HUES6 (cell line): ENCODE measurements at regions not wholly inside any gene's neighbourhood (a gene's known extent, or its start where the extent isn't known, plus 50 kb on each side); places are given as distances from the start of the nearest gene placed in this dataset.
"Not testable (repeated sequence)": the region's sequence is repeated elsewhere in the genome, so short reads cannot be mapped to it uniquely, and the experiment has no call there.

Source experiments
- H3K27ac ChIP-seq: 2 replicates; pipeline ENCODE4 v1.7.0; 2013; ENCODE audit warnings: low read depth, mild to moderate bottlenecking, low read length, inconsistent platforms
- H3K27me3 ChIP-seq: 2 replicates; pipeline ENCODE4 v1.6.1; 2013; ENCODE audit warnings: low read length; ENCODE audit not compliant: control insufficient read depth, insufficient read depth
- H3K36me3 ChIP-seq: 2 replicates; pipeline ENCODE4 v1.6.1; 2013; ENCODE audit warnings: low read length; ENCODE audit not compliant: control insufficient read depth, insufficient read depth
- H3K4me1 ChIP-seq: 2 replicates; pipeline ENCODE4 v1.6.1; 2013; ENCODE audit warnings: low read length; ENCODE audit not compliant: control insufficient read depth, insufficient read depth
- H3K4me3 ChIP-seq: 2 replicates; pipeline ENCODE4 v1.5.1; 2013; ENCODE audit warnings: low read depth, low read length
- H3K9ac ChIP-seq: one replicate; pipeline ENCODE4 v1.6.1; 2013; ENCODE audit warnings: mild to moderate bottlenecking, low read length
- H3K9me3 ChIP-seq: 2 replicates; pipeline ENCODE4 v1.6.1; 2013; ENCODE audit warnings: low read depth, low read length; ENCODE audit not compliant: control insufficient read depth, insufficient read depth

DNA sequence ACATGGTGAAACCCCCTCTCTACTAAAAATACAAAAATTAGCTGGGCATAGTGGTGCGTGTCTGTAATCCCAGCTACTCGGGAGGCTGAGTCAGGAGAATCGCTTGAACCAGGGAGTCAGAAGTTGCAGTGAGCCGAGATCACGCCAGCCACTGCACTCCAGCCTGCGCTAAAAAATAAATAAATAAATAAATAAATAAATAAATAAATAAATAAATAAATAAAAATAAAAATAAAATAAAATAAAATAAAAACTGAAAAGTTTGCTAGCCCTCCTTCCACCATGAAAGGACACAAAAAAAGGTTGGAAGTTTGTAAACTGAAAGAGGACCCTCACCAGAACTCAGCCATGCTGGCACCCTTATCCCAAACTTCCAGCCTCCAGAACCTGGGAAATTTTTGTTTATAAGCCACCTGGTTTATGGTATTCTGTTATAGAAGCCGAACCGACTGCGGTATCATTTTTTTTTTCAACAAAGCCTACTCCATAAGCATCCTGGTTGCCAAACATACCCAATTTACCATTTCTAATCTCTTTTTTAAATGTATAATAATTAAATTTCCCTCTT, 448.2 kb downstream of the SEMA3D start:
- Histone ChIP-seq H3K4me1 (no peaks in the 10 kb centered on the region), H3K27me3 (no peaks in the 10 kb centered on the region), H3K36me3 (no peaks in the 10 kb centered on the region), H3K4me3 (no peak overlapping the region), H3K9ac (no peak overlapping the region), H3K9me3 (no peaks in the 10 kb centered on the region), H3K27ac (no peak overlapping the region)

DNA sequence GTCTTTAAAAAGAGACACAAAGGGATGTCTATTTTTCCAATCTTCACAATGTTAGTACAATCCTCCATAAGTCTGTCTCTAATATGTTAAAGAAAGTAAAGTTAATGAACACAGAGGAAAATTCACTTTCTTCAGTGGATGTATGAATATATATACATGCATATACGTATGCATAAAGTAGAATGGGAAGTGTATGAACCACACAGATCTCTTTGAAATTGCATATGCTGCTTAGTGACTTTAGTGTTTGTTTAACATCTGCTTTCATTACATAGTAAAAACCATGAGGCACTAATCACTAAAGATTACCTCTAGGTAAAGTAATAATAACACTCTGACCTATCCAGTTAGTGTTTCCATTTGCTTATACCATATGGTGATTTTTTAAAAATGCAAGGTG, 451.2 kb downstream of the SEMA3D start:
- no peak overlapping the region for H3K9ac ChIP-seq
- H3K27ac ChIP-seq: no peak overlapping the region
- H3K4me1 ChIP-seq: no peaks in the 10 kb centered on the region
- H3K4me3 ChIP-seq: no peak overlapping the region
- H3K27me3 ChIP-seq: no peaks in the 10 kb centered on the region
- H3K9me3 ChIP-seq: peaks cover 4% of the 10 kb centered on the region; the same call in 1 of the 2 replicates
- no peaks in the 10 kb centered on the region for H3K36me3 ChIP-seq

DNA sequence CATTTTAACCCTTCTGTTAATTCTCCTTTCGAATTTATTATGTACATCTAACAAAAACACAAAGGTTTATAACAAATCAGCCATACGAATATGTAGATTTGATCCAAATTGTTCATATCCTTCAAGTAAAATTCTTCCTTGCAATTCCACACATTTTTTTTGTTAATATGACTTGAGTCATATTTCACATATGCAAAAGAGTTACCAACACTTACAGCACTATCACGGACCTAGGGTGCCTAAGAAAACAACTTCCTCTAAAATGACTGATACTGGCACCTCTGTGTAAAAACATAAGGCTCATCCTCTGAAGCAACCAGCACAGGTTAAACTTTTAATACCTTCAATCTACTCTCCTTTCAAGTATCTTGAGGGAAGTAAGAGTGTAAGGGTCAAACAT, 451.8 kb downstream of the SEMA3D start:
- Histone ChIP-seq H3K27ac (no peak overlapping the region), H3K36me3 (no peaks in the 10 kb centered on the region), H3K9ac (no peak overlapping the region), H3K9me3 (peaks cover 4% of the 10 kb centered on the region; the same call in 1 of the 2 replicates), H3K27me3 (no peaks in the 10 kb centered on the region), H3K4me1 (no peaks in the 10 kb centered on the region), H3K4me3 (no peak overlapping the region)

DNA sequence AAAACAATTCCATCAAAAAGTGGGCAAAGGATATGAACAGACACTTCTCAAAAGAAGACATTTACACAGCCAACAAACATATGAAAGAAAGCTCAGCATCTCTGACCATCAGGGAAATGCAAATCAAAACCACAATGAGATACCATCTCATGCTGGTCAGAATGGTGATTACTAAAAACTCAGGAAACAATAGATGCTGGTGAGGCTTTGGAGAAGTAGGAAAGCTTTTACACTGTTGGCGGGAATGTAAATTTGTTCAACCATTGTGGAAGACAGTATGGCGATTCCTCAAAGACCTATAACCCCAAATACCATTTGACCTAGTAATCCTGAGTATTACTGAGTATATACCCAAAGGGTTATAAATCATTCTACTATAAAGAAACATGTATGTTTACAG, 452.9 kb downstream of the SEMA3D start:
- not testable (repeated sequence) for H3K36me3 ChIP-seq, H3K27ac ChIP-seq

DNA sequence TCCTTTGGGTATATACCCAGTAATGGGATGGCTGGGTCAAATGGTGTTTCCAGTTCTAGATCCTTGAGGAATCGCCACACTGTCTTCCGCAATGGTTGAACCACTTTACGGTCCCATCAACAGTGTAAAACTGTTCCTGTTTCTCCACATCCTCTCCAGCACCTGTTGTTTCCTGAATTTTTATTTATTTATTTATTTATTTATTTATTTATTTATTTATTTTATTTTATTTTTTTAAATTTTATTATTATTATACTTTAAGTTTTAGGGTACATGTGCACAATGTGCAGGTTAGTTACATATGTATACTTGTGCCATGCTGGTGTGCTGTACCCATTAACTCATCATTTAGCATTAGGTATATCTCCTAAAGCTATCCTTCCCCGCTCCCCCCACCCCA, 456.0 kb downstream of the SEMA3D start:
- not testable (repeated sequence) for H3K9ac ChIP-seq, H3K4me3 ChIP-seq, H3K27me3 ChIP-seq, H3K27ac ChIP-seq, H3K4me1 ChIP-seq, H3K36me3 ChIP-seq, H3K9me3 ChIP-seq

More for the DNA sequence above, 452.9 kb downstream of the SEMA3D start:
- H3K4me1 ChIP-seq, H3K27me3 ChIP-seq, H3K4me3 ChIP-seq, H3K9me3 ChIP-seq, H3K9ac ChIP-seq: not testable (repeated sequence)

DNA sequence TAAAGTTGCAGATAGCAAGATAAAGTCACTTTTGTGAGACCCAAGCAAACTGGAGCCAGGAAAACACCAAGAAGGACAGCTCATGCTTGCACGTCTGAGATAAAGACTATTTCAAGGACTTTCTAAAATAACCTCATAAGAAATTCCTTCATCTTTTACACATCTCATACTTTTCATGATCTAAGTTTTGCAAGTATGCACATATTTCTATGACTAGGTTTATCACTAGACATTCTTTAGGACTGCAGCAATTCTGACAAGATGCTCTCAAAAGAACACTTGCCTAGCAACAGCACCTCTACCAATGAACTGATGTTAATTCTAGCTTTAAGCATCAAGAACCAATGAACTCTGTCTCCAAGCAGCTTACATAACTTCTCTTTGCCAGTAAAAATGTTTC, 457.6 kb downstream of the SEMA3D start:
- Histone ChIP-seq H3K4me3 (no peak overlapping the region), H3K4me1 (no peaks in the 10 kb centered on the region), H3K9me3 (peaks cover 4% of the 10 kb centered on the region; the same call in 1 of the 2 replicates)

DNA sequence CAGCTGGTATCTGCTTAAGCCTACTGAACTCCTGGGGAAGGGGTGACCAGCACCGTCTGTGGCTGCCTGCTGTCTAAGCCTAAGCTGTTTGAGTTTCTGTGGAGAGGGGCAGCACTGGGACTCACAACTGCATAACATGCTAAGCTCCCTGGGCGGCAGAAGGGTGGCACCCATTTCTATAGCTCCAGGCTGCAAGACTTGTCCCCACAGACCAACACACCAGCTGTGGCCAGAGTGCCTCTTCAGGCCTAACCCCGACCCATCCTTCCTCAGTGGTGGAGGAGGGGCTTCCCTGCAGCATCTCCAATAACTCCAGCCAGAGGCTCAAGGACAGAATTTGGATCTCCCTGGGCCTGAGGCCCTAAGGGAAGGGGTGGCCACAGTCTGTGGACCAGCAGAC, 464.1 kb downstream of the SEMA3D start:
- no peaks in the 10 kb centered on the region for H3K9me3 ChIP-seq
- H3K27me3 ChIP-seq: no peaks in the 10 kb centered on the region
- no peak overlapping the region for H3K27ac ChIP-seq
- H3K9ac ChIP-seq: no peak overlapping the region
- no peak overlapping the region for H3K4me3 ChIP-seq
- no peaks in the 10 kb centered on the region for H3K4me1 ChIP-seq
- H3K36me3 ChIP-seq: no peaks in the 10 kb centered on the region

More for the DNA sequence above, 457.6 kb downstream of the SEMA3D start:
- Histone ChIP-seq H3K9ac (no peak overlapping the region), H3K27me3 (no peaks in the 10 kb centered on the region), H3K36me3 (no peaks in the 10 kb centered on the region), H3K27ac (no peak overlapping the region)

DNA sequence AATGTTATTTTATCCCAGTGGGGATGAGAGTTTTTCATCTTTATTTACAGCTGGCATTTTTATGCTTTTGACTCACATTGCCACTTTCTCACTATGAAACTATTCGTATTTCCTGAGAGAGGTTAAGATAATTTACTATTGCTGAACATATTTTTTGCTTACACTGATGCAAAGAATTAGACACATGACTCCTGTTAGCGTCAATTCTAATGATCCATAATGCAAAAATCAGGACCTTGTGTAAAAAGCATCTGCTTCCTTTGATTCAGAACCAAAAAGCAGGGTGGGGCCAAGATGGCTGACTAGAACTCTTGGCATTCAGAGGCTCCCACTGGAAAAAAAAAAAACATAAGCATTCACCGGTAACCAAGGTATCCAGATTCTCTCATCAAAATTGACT, 464.8 kb downstream of the SEMA3D start:
- H3K9me3 ChIP-seq: no peaks in the 10 kb centered on the region
- no peaks in the 10 kb centered on the region for H3K4me1 ChIP-seq
- H3K4me3 ChIP-seq: no peak overlapping the region
- no peaks in the 10 kb centered on the region for H3K36me3 ChIP-seq
- H3K27me3 ChIP-seq: no peaks in the 10 kb centered on the region
- H3K9ac ChIP-seq: no peak overlapping the region
- H3K27ac ChIP-seq: no peak overlapping the region

DNA sequence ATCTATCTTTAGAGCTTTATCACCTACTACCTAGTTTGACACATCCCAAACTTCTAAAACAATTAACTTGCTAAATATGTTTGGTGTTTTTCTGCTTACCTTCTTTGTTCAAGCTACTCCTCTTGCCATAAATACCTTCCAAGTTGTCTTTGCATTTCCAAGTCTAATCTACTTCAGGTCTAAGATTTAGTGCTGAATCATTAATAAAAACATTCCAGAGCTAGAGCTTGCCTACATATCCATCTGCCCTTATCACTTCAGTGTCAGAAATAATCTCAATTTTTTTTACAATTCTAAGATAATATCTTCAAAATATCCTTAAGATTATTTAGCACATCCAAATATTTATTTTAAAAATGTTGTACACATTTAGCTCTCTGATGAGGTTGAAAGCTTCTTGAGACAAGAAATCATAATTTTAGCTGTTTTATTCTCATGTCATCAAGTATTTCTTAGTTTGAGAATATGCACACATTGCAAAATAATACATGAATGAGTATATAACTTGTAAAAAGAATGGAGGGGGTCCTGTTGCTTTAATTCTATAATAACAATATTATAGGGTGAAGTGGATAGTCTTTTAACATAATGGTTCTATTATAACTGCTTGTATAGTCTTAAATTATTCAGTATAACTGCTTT, 466.3 kb downstream of the SEMA3D start:
- Histone ChIP-seq H3K4me1 (no peaks in the 10 kb centered on the region), H3K27me3 (no peaks in the 10 kb centered on the region), H3K4me3 (no peak overlapping the region), H3K9ac (no peak overlapping the region), H3K9me3 (no peaks in the 10 kb centered on the region), H3K36me3 (no peaks in the 10 kb centered on the region), H3K27ac (no peak overlapping the region)

DNA sequence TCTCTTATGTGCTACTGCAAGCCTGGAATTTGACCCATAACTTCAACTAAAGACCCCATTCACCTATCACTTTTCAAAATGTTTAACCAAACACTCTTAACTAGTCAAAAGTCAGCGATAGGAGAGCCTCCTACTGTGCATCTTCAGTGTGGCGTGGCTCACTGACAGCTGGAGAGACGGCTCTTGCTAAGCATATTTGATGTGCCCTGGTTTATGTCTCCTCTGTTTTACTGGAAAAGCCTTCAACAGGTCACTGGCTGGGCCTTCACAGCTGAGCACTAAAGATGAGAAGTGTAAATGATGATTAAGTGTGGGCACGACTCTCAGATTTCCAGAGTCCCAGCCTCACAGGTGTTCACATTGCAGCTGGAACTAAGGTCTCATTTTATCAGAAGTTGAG, 472.1 kb downstream of the SEMA3D start:
- no peak overlapping the region for H3K9ac ChIP-seq
- no peaks in the 10 kb centered on the region for H3K9me3 ChIP-seq
- H3K27me3 ChIP-seq: no peaks in the 10 kb centered on the region
- no peaks in the 10 kb centered on the region for H3K36me3 ChIP-seq
- H3K4me3 ChIP-seq: no peak overlapping the region
- no peak overlapping the region for H3K27ac ChIP-seq
- no peaks in the 10 kb centered on the region for H3K4me1 ChIP-seq

DNA sequence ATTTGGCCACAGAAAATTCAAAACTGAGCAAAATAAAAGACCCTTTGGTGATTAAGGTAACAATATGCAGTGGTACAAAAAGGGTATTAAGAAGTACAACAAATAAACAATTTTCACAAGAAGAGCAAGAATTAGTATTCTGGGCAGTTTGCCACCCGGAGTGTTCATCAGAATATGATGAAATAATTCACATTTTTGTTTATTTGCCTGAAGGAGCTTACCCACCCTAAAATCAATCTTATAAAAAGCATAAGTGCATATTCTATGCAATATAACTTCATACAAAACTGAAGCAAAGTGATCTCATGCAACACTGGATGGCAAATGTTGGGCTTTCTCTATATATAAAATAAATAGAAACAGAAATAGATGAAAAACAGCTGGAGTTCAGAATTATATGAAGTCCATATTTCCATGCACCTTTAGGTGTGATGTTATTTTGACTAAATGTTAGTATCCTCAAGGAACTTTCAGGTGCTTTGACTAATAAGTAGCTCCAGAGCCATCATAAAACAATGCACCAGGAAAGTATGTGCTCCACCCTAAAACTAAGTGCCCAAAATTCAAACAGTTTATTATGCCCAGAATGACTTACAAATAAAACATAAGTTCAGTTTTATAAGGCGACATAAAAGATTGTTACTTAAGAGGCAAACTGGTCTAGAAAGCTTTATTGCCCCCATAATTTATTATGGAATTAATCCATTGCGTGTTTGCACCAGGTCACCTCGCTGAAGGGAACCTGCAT, 474.3 kb downstream of the SEMA3D start:
- H3K27me3 ChIP-seq: no peaks in the 10 kb centered on the region
- no peak overlapping the region for H3K27ac ChIP-seq
- H3K4me1 ChIP-seq: no peaks in the 10 kb centered on the region
- H3K36me3 ChIP-seq: no peaks in the 10 kb centered on the region
- no peak overlapping the region for H3K4me3 ChIP-seq
- no peaks in the 10 kb centered on the region for H3K9me3 ChIP-seq
- no peak overlapping the region for H3K9ac ChIP-seq
